CD4-positive, alpha-beta T cell (primary cell): ENCODE measurements at regions not wholly inside any gene's neighbourhood (a gene's known extent, or its start where the extent isn't known, plus 50 kb on each side); places are given as distances from the start of the nearest gene placed in this dataset.

Experiments used
- ATAC-seq: fragments of 200-7000 bp; cut with Tn5 transposase; one replicate; pipeline ENCODE4 v1.10.0; 2022; ENCODE audit warnings: mild to moderate bottlenecking; ENCODE audit not compliant: poor library complexity
- CTCF ChIA-PET: fragments of 350-600 bp; sonication (Branson Sonifier 250); formaldehyde crosslinking; loops from one replicate; lab custom pipeline; 2021; ENCODE audit warnings: antibody characterized with exemption, inconsistent platforms; lab: Charles Lee
- POLR2A ChIA-PET: fragments of 350-600 bp; sonication (Branson Sonifier 250); formaldehyde crosslinking; loops from one replicate; lab custom pipeline; 2021; ENCODE audit warnings: antibody characterized with exemption, inconsistent platforms; lab: Charles Lee
- DNase-seq, 14 experiments: peaks; one replicate each; pipeline ENCODE4 v3.0.0-alpha.2; 2013 to 2020; ENCODE audit warnings: mixed read lengths in 2 of 14
- H3K27ac ChIP-seq, 2 donors: one replicate each; pipeline versions ENCODE4 v1.5.1 to v1.7.0; 2013; ENCODE audit warnings: low read length in 2 of 2, low read depth in 1 of 2, mild to moderate bottlenecking in 1 of 2
- H3K27me3 ChIP-seq, 2 experiments: 1 replicate in 1 of 2; 2 replicates in 1 of 2; pipeline versions ENCODE4 v1.6.1 to v1.7.0; 2013; ENCODE audit warnings: low read length in 2 of 2, control low read depth in 1 of 2, mild to moderate bottlenecking in 1 of 2, moderate library complexity in 1 of 2; ENCODE audit not compliant: insufficient read depth in 2 of 2, control insufficient read depth in 1 of 2
- H3K36me3 ChIP-seq: one replicate; pipeline ENCODE4 v1.6.1; 2013; ENCODE audit warnings: low read length, control low read depth; ENCODE audit not compliant: insufficient read depth
- H3K4me1 ChIP-seq: one replicate; pipeline ENCODE4 v1.6.1; 2013; ENCODE audit warnings: low read length, control low read depth; ENCODE audit not compliant: insufficient read depth
- H3K4me3 ChIP-seq: one replicate; pipeline ENCODE4 v1.5.1; 2013; ENCODE audit warnings: mild to moderate bottlenecking, low read length, moderate library complexity
- H3K9me3 ChIP-seq, 2 experiments: 1 replicate in 1 of 2; 2 replicates in 1 of 2; pipeline versions ENCODE4 v1.6.1 to v1.7.0; 2013; ENCODE audit warnings: low read length in 2 of 2, mild to moderate bottlenecking in 2 of 2, control low read depth in 1 of 2, moderate library complexity in 1 of 2; ENCODE audit not compliant: control insufficient read depth in 1 of 2, insufficient read depth in 1 of 2
- H3K27ac Mint-ChIP-seq: one replicate; pipeline ENCODE4 v1.8.0; 2020; ENCODE audit warnings: mixed read lengths
- H3K27me3 Mint-ChIP-seq: one replicate; pipeline ENCODE4 v1.8.0; 2021; ENCODE audit warnings: mixed read lengths
- H3K36me3 Mint-ChIP-seq: one replicate; pipeline ENCODE4 v1.8.0; 2021; ENCODE audit warnings: low read depth, mixed read lengths
- H3K4me1 Mint-ChIP-seq: one replicate; pipeline ENCODE4 v1.8.0; 2021; ENCODE audit warnings: low read depth, mixed read lengths
- H3K4me3 Mint-ChIP-seq: one replicate; pipeline ENCODE4 v1.8.0; 2020; ENCODE audit warnings: mild to moderate bottlenecking, mixed read lengths
- H3K9me3 Mint-ChIP-seq: one replicate; pipeline ENCODE4 v1.8.0; 2020; ENCODE audit warnings: mixed read lengths
- intact Hi-C, 2 experiments: fragments of 100-400 bp; cut with DNase I in 1 of 2; cut with micrococcal nuclease in 1 of 2; formaldehyde crosslinking; loops; one replicate each; pipeline versions ENCODE4 v1.15.1 to v1.9.0; 2023 to 2025; cut with DNase I, micrococcal nuclease
- TF ChIP-seq, protein P1 (sequence below): fragments of 200-600 bp; IDR thresholded peaks from one replicate; pipeline ENCODE4 v1.8.0; 2022; ENCODE audit warnings: antibody characterized with exemption, mild to moderate bottlenecking

DNA sequence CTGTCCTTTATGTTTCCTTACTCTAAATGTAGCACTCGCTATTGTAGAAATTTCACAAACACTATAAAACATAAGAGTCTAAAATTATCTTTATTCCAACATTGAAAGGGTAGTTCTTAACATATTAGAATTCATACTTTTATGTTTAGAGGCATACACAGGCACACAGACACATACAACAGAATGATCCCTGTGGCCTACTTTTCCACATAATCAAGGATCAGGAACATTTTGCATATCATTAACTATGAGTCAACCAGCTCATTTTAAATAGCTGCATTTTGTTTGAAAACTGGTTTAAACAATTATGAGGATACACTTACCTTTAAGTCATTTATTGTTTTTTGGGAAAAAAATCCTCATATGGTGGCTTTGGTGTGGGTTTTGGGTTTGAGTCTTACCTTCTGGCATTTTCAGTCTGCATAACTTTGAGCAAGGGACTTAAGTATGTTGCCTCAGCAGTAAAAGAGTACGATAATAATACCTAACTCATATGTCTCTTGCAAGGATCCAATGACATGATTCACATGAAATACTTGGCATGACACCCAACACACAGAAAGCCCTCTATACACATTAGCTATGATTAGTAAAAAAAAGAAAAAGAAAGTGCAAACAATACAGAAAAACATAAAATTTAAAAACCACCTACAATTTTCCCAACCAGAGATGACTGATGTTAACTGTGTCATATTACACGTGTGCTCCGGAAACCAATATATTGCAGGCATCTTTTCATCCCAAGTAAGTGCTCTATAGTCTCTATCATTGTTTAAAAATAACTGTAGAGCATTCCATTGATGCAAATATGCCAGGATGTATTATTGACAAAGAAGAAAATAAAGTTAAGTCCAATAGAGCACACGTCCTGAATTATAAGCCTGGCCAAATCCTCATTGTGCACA is 213.1 kb upstream of the ADAMTS9 start:
- Mint-ChIP-seq H3K9me3 (peaks cover 2% of the 10 kb centered on the region), H3K36me3 (no peaks in the 10 kb centered on the region), H3K4me1 (no peaks in the 10 kb centered on the region), H3K4me3 (no peak overlapping the region), H3K27ac (no peak overlapping the region), H3K27me3 (no peaks in the 10 kb centered on the region)
- Histone ChIP-seq H3K27ac (no peak overlapping the region), H3K9me3 (peaks cover 0 to 10% of the 10 kb centered on the region in 2 experiments), H3K27me3 (no peaks in the 10 kb centered on the region), H3K36me3 (no peaks in the 10 kb centered on the region), H3K4me3 (no peak overlapping the region), H3K4me1 (no peaks in the 10 kb centered on the region)
- POLR2A ChIA-PET, result no interaction called here
- ATAC-seq (no peak), DNase-seq (no peak)
- intact Hi-C loops, result no loop called here
- TF ChIP-seq, protein P1, sequence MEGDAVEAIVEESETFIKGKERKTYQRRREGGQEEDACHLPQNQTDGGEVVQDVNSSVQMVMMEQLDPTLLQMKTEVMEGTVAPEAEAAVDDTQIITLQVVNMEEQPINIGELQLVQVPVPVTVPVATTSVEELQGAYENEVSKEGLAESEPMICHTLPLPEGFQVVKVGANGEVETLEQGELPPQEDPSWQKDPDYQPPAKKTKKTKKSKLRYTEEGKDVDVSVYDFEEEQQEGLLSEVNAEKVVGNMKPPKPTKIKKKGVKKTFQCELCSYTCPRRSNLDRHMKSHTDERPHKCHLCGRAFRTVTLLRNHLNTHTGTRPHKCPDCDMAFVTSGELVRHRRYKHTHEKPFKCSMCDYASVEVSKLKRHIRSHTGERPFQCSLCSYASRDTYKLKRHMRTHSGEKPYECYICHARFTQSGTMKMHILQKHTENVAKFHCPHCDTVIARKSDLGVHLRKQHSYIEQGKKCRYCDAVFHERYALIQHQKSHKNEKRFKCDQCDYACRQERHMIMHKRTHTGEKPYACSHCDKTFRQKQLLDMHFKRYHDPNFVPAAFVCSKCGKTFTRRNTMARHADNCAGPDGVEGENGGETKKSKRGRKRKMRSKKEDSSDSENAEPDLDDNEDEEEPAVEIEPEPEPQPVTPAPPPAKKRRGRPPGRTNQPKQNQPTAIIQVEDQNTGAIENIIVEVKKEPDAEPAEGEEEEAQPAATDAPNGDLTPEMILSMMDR, result no peak
- CTCF ChIA-PET, result no interaction called here

DNA sequence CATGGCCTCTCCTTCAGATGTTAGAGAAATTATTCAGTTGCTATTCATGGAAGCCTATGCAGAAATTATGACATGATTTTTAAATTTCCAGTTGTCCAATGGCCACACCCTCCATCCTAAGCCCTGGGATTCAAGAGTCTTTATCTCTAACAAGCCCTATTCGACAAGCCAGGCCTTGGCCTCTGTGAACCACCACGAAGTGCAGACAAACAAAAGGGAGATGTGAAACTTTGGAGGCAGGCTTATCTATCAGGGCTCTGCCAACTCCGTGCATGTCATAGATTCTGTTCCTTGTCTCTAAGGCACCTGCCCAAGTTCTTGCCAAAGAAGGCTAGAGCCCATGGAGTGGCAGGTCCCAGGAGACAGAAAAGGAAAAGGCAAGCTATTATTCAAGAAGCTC is 212.4 kb upstream of the ADAMTS9 start:
- Histone ChIP-seq H3K4me3 (no peak overlapping the region), H3K9me3 (peaks cover 0 to 10% of the 10 kb centered on the region in 2 experiments), H3K36me3 (no peaks in the 10 kb centered on the region), H3K27ac (no peak overlapping the region), H3K27me3 (no peaks in the 10 kb centered on the region), H3K4me1 (no peaks in the 10 kb centered on the region)
- intact Hi-C loops, result no loop called here
- ChIA-PET POLR2A (no interaction called here), CTCF (no interaction called here)
- Mint-ChIP-seq H3K27ac (no peak overlapping the region), H3K36me3 (no peaks in the 10 kb centered on the region), H3K4me1 (no peaks in the 10 kb centered on the region), H3K9me3 (peaks cover 2% of the 10 kb centered on the region), H3K27me3 (no peaks in the 10 kb centered on the region), H3K4me3 (no peak overlapping the region)
- DNase-seq, result no peak
- TF ChIP-seq, protein P1, result no peak
- no peak for ATAC-seq

DNA sequence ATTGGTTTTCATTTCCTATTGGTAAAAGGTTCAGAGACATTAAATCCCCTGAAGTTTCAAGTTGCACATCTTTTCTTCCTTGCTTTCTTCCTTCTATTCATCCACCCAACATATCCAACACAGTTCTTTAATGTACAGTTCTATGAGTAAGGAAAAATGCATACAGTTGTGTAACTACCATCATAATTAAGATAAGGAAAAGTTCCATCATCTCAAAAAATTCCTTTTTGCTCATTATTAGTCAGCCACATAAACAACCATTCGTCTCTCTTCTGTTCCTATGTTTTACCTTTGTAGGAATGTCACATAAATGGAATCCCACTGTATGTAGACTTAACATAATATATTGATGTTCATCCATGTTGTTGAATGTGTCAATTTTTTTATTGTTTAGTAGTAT is 211.1 kb upstream of the ADAMTS9 start:
- Histone ChIP-seq H3K27me3 (no peaks in the 10 kb centered on the region), H3K4me3 (no peak overlapping the region), H3K36me3 (no peaks in the 10 kb centered on the region), H3K9me3 (peaks cover 0 to 3% of the 10 kb centered on the region in 2 experiments), H3K27ac (no peak overlapping the region), H3K4me1 (no peaks in the 10 kb centered on the region)
- H3K27me3 Mint-ChIP-seq, result no peaks in the 10 kb centered on the region
- peaks cover 2% of the 10 kb centered on the region for H3K9me3 Mint-ChIP-seq
- H3K27ac Mint-ChIP-seq, result no peak overlapping the region
- TF ChIP-seq, protein P1, result no peak
- intact Hi-C loops, result no loop called here
- ATAC-seq (no peak), DNase-seq (no peak)
- CTCF ChIA-PET, result no interaction called here
- POLR2A ChIA-PET, result no interaction called here
- no peak overlapping the region for H3K4me3 Mint-ChIP-seq
- no peaks in the 10 kb centered on the region for H3K4me1 Mint-ChIP-seq
- H3K36me3 Mint-ChIP-seq, result no peaks in the 10 kb centered on the region
